Endothelial cell of umbilical vein (primary cell): ENCODE measurements at regions not wholly inside any gene's neighbourhood (a gene's known extent, or its start where the extent isn't known, plus 50 kb on each side); places are given as distances from the start of the nearest gene placed in this dataset.

Experiments used
- BruUV-seq: library from RNA; stranded (reverse); fragments of 400-500 nt; replicated peaks from 2 replicates; lab custom pipeline; 2021; lab: Mats Ljungman, UMichigan
- CTCF ChIA-PET: fragments of 300-600, 350-600 bp; sonication (Branson Sonifier 250); formaldehyde crosslinking; loops from one replicate; lab custom pipeline; 2021; ENCODE audit warnings: antibody characterized with exemption, inconsistent platforms; lab: Charles Lee
- POLR2A ChIA-PET: fragments of 300-600, 350-600 bp; sonication (Branson Sonifier 250); formaldehyde crosslinking; loops from one replicate; lab custom pipeline; 2021; ENCODE audit warnings: antibody characterized with exemption, inconsistent platforms; lab: Charles Lee
- DNase-seq: peaks from one replicate; pipeline ENCODE4 v3.0.0-alpha.2; 2011; ENCODE audit warnings: low read depth, low spot score
- FAIRE-seq: peaks from 2 replicates; lab custom pipeline; 2011; peaks lifted over from hg19 to GRCh38; lab: Jason Lieb, UNC
- H2AFZ ChIP-seq: 2 replicates; pipeline ENCODE4 v1.6.0; 2012; ENCODE audit warnings: low read depth, low read length, control low read depth, inconsistent platforms
- H3K27ac ChIP-seq: 2 replicates; pipeline ENCODE4 v1.5.1; 2011; ENCODE audit warnings: low read depth, mild to moderate bottlenecking, control low read depth, low read length, moderate library complexity; ENCODE audit not compliant: insufficient read depth
- H3K27me3 ChIP-seq, 2 experiments: 2 replicates each; pipeline versions ENCODE4 v1.6.0 to v1.6.1; 2011; ENCODE audit warnings: low read length in 2 of 2, mixed read lengths in 1 of 2; ENCODE audit not compliant: control insufficient read depth in 2 of 2, insufficient read depth in 2 of 2
- H3K36me3 ChIP-seq, 2 experiments: 2 replicates in 1 of 2; 3 replicates in 1 of 2; pipeline ENCODE4 v1.5.1; 2011; ENCODE audit warnings: low read length in 2 of 2, mild to moderate bottlenecking in 1 of 2, moderate library complexity in 1 of 2; ENCODE audit not compliant: control insufficient read depth in 2 of 2, insufficient read depth in 2 of 2; ENCODE audit errors: extremely low read depth in 1 of 2
- H3K4me1 ChIP-seq: 3 replicates; pipeline ENCODE4 v1.5.1; 2011; ENCODE audit warnings: mild to moderate bottlenecking, low read length; ENCODE audit not compliant: control insufficient read depth, insufficient read depth; ENCODE audit errors: extremely low read depth
- H3K4me2 ChIP-seq: 2 replicates; pipeline ENCODE4 v1.6.1; 2011; ENCODE audit warnings: low read length, control low read depth, mixed read lengths; ENCODE audit not compliant: insufficient read depth
- H3K4me3 ChIP-seq, 3 experiments: fragments of 200-600 bp in 1 of 3; sonication (generic), shearing (Covaris generic) in 1 of 3; replicated peaks in 1 of 3; 2 replicates each; pipeline ENCODE4 v1.5.1; 2011 to 2016; ENCODE audit warnings: control low read depth in 3 of 3, low read length in 3 of 3, mild to moderate bottlenecking in 2 of 3, inconsistent platforms in 1 of 3, low read depth in 1 of 3, moderate library complexity in 1 of 3; ENCODE audit not compliant: insufficient read depth in 1 of 3
- H3K79me2 ChIP-seq: 2 replicates; pipeline ENCODE4 v1.6.0; 2012; ENCODE audit warnings: low read length, inconsistent platforms; ENCODE audit not compliant: control insufficient read depth, insufficient read depth
- H3K9ac ChIP-seq: replicated peaks from 2 replicates; pipeline ENCODE3; 2011; ENCODE audit warnings: low read length, control low read depth; ENCODE audit not compliant: insufficient read depth; ENCODE audit errors: extremely low read depth
- H3K9me1 ChIP-seq: replicated peaks from 3 replicates; pipeline ENCODE4 v1.6.0; 2011; ENCODE audit warnings: mild to moderate bottlenecking, low read length; ENCODE audit not compliant: control insufficient read depth, insufficient read depth; ENCODE audit errors: extremely low read depth
- H3K9me3 ChIP-seq: replicated peaks from 2 replicates; pipeline ENCODE4 v1.5.1; 2012; ENCODE audit warnings: low read length, inconsistent platforms; ENCODE audit not compliant: control insufficient read depth, insufficient read depth
- H4K20me1 ChIP-seq: replicated peaks from 2 replicates; pipeline ENCODE3; 2011; ENCODE audit warnings: mild to moderate bottlenecking, low read length; ENCODE audit not compliant: control insufficient read depth, insufficient read depth; ENCODE audit errors: extremely low read depth
- CTCF ChIP-seq, 2 donors: IDR thresholded peaks; 1 replicate in 1 of 2; 2 replicates in 1 of 2; pipeline ENCODE4 v1.5.1; 2011; ENCODE audit warnings: low read length in 2 of 2, mild to moderate bottlenecking in 2 of 2, moderate library complexity in 2 of 2, control low read depth in 1 of 2, inconsistent platforms in 1 of 2, low read depth in 1 of 2; ENCODE audit not compliant: insufficient read depth in 1 of 2; ENCODE audit errors: extremely low read depth in 1 of 2
- FOS ChIP-seq: IDR thresholded peaks from 2 replicates; pipeline ENCODE4 v1.6.1; 2011; ENCODE audit warnings: mild to moderate bottlenecking, low read length, moderate library complexity, borderline replicate concordance; ENCODE audit not compliant: insufficient read depth
- GATA2 ChIP-seq: IDR thresholded peaks from 2 replicates; pipeline ENCODE4 v1.7.0; 2011; ENCODE audit warnings: low read depth, mild to moderate bottlenecking, moderate library complexity, mixed read lengths, low read length; ENCODE audit not compliant: insufficient read length, insufficient read depth
- JUN ChIP-seq: IDR thresholded peaks from 2 replicates; pipeline ENCODE4 v1.6.1; 2011; ENCODE audit warnings: borderline replicate concordance, low read depth; ENCODE audit not compliant: insufficient read length, insufficient read depth
- MAX ChIP-seq: IDR thresholded peaks from 2 replicates; pipeline ENCODE4 v1.6.1; 2011; ENCODE audit not compliant: insufficient read depth, insufficient read length
- MYC ChIP-seq: IDR thresholded peaks from one replicate; pipeline ENCODE4 v1.6.1; 2011; ENCODE audit warnings: mild to moderate bottlenecking, low read depth, low read length
- POLR2A ChIP-seq: IDR thresholded peaks from 2 replicates; pipeline ENCODE4 v1.6.1; 2012; ENCODE audit warnings: low read depth, mild to moderate bottlenecking, control low read depth, low read length
- POLR2AphosphoS5 ChIP-seq: IDR thresholded peaks from 2 replicates; pipeline ENCODE4 v1.6.1; 2012; ENCODE audit warnings: low read depth, mild to moderate bottlenecking, control low read depth, low read length, moderate library complexity; ENCODE audit not compliant: insufficient read depth
- dilution Hi-C: fragments of 300-500 bp; cut with MboI; formaldehyde crosslinking; loops from one replicate; pipeline ENCODE4 v1.15.0; 2019; ENCODE audit warnings: low sequenced_read_pairs; ENCODE audit not compliant: extremely low pct_ligation_motif_present
- intact Hi-C: fragments of 100-400 bp; cut with micrococcal nuclease; formaldehyde crosslinking; loops from one replicate; pipeline ENCODE4 v1.10.0; 2022

GRCh38 chr20:52738081-52738480, 234.1 kb upstream of the TSHZ2 start:
- intact Hi-C loops (no loop called here), dilution Hi-C loops (no loop called here)
- Histone ChIP-seq H3K4me3 (no peak overlapping the region), H3K9me3 (peaks cover 2% of the 10 kb centered on the region), H3K4me1 (no peaks in the 10 kb centered on the region), H3K36me3 (no peaks in the 10 kb centered on the region), H3K9me1 (no peaks in the 10 kb centered on the region), H3K27me3 (no peaks in the 10 kb centered on the region), H3K4me2 (no peak overlapping the region), H3K9ac (no peak overlapping the region), H3K79me2 (no peaks in the 10 kb centered on the region), H4K20me1 (no peaks in the 10 kb centered on the region), H2AFZ (no peak overlapping the region), H3K27ac (no peak overlapping the region)
- FAIRE-seq (no peak), DNase-seq (no peak)
- POLR2A ChIA-PET: no interaction called here
- CTCF ChIA-PET: interaction anchor here (1.0 kb wide), 1 partner anchor 22 kb away, joined by 3 read pairs; no protein-coding TSS in a partner anchor
- no peak for TF ChIP-seq CTCF (IDR thresholded peaks at IDR 0.05; ENCODE audit: extremely low read depth in 1 of 2, insufficient read depth in 1 of 2, low read depth in 1 of 2, low read length in 2 of 2)
- no peak for TF ChIP-seq FOS
- BruUV-seq: no TSS peak

- Histone ChIP-seq H3K9me3 (peaks cover 2% of the 10 kb centered on the region), H3K9ac (no peak overlapping the region), H3K27me3 (no peaks in the 10 kb centered on the region), H3K9me1 (no peaks in the 10 kb centered on the region), H3K36me3 (no peaks in the 10 kb centered on the region), H3K4me1 (no peaks in the 10 kb centered on the region), H3K4me3 (no peak overlapping the region), H3K4me2 (no peak overlapping the region), H2AFZ (no peak overlapping the region), H3K27ac (no peak overlapping the region), H4K20me1 (no peaks in the 10 kb centered on the region), H3K79me2 (no peaks in the 10 kb centered on the region)
- DNase-seq (no peak), FAIRE-seq (no peak)
- CTCF ChIA-PET: no interaction called here
- POLR2A ChIA-PET: no interaction called here
- TF ChIP-seq JUN (no peak), MYC (no peak), FOS (no peak), GATA2 (no peak), POLR2A (no peak), POLR2AphosphoS5 (no peak), MAX (no peak)
- no TSS peak for BruUV-seq
- dilution Hi-C loops: no loop called here
- intact Hi-C loops: no loop called here
These were observed 235.7 kb upstream of the TSHZ2 start for GRCh38 chr20:52736507-52736906.
